Mucosa of descending colon (tissue), 3 donors: ENCODE measurements at regions not wholly inside any gene's neighbourhood (a gene's known extent, or its start where the extent isn't known, plus 50 kb on each side); places are given as distances from the start of the nearest gene placed in this dataset.

ENCODE experiments used
- ATAC-seq: fragments of 200-7000 bp; cut with Tn5 transposase; one replicate; pipeline ENCODE4 v1.9.1; 2020; ENCODE audit warnings: mild to moderate bottlenecking, moderate library complexity
- DNase-seq, 3 donors: peaks; one replicate each; pipeline ENCODE4 v3.0.0-alpha.2; 2020
- H3K36me3 ChIP-seq: fragments of 200-600 bp; one replicate; pipeline ENCODE4 v1.8.0; 2021; ENCODE audit warnings: low read depth, mild to moderate bottlenecking
- H3K4me1 ChIP-seq: fragments of 200-600 bp; one replicate; pipeline ENCODE4 v1.8.0; 2021; ENCODE audit warnings: low read depth, mild to moderate bottlenecking
- H3K4me3 ChIP-seq: fragments of 200-600 bp; one replicate; pipeline ENCODE4 v1.8.0; 2021; ENCODE audit warnings: mild to moderate bottlenecking
- H3K9me3 ChIP-seq: fragments of 200-600 bp; one replicate; pipeline ENCODE4 v1.8.0; 2021; ENCODE audit warnings: mild to moderate bottlenecking
- intact Hi-C, 2 donors: fragments of 100-400 bp; cut with DNase I in 1 of 2; cut with micrococcal nuclease in 1 of 2; formaldehyde crosslinking; loops; one replicate each; pipeline versions ENCODE4 v1.11.0 to v1.11.1; 2022; cut with DNase I, micrococcal nuclease
- TF ChIP-seq, protein P1 (sequence below): fragments of 200-600 bp; IDR thresholded peaks from one replicate; pipeline ENCODE4 v1.8.0; 2022; ENCODE audit warnings: antibody characterized with exemption, mild to moderate bottlenecking
- donor health status: DM: no; HTN: no; CAD: no; lungs with moderate emphysema.
- donor health status: DM: no; HTN: no; CAD: no.
- donor health status: DM: no; HTN: yes; CAD: no.

DNA sequence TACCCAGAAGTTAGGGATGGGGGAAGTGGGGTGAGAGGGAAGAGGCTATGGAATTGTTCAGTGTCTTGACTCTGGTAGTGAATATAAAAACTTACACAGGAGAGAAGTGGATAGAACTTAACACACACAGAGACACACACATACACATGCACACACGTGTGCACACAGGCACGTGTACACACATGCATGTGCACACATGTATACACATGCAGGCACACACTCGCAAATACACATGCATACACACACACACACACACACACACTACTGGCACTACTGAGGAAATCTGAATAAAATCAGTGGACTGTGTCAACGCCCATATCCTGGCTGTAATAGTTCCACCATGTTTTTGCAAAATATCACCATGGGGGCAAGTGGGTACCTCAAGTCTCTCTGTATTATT, 107.9 kb downstream of the IRS2 start:
- DNase-seq: no peak
- Histone ChIP-seq H3K9me3 (no peaks in the 10 kb centered on the region), H3K36me3 (no peaks in the 10 kb centered on the region), H3K4me1 (peaks cover 5% of the 10 kb centered on the region), H3K4me3 (no peak overlapping the region)
- TF ChIP-seq, protein P1, sequence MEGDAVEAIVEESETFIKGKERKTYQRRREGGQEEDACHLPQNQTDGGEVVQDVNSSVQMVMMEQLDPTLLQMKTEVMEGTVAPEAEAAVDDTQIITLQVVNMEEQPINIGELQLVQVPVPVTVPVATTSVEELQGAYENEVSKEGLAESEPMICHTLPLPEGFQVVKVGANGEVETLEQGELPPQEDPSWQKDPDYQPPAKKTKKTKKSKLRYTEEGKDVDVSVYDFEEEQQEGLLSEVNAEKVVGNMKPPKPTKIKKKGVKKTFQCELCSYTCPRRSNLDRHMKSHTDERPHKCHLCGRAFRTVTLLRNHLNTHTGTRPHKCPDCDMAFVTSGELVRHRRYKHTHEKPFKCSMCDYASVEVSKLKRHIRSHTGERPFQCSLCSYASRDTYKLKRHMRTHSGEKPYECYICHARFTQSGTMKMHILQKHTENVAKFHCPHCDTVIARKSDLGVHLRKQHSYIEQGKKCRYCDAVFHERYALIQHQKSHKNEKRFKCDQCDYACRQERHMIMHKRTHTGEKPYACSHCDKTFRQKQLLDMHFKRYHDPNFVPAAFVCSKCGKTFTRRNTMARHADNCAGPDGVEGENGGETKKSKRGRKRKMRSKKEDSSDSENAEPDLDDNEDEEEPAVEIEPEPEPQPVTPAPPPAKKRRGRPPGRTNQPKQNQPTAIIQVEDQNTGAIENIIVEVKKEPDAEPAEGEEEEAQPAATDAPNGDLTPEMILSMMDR: no peak
- intact Hi-C loops: no loop called here
- no peak for ATAC-seq

DNA sequence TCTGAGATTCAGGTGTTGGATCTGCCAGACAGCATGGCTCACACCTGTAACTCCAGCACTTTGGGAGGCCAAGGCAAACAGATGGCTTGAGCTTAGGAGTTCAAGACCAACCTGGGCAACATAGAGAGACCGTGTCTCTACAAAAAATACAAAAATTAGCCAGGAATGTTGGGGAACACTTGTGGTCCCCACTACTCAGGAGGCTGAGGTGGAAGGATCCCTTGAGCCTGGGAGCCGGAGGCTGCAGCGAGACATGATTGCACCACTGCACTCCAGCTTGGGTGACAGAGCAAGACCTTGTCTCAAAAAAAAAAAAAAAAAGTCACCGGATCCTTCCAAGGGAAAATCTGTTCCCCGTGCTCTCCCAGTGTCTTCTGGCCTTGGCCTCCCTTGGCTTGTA, 109.2 kb downstream of the IRS2 start:
- no peaks in the 10 kb centered on the region for H3K4me1 ChIP-seq
- H3K4me3 ChIP-seq: no peak overlapping the region
- ATAC-seq (no peak), DNase-seq (no peak)
- TF ChIP-seq, protein P1: no peak
- intact Hi-C loops: no loop called here
- H3K36me3 ChIP-seq: no peaks in the 10 kb centered on the region
- no peaks in the 10 kb centered on the region for H3K9me3 ChIP-seq

DNA sequence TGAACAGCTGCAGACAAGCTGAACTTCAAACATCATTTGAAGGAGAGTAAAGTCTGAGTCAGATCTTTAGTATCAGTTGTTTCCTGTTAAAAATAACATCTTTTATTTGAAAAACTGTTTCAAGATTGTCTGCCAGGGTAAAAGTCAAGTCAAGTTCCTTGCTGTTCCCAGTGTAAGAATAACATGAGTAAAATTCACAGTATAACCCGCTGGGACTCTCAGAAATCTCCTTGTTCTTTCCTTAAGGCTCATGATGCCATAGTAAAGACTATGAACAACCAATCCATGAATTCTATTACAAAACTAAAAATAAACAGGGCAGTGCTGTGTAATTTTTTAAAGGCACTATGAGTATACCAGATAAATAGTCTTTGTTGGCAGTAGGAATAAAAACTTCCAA, 112.9 kb downstream of the IRS2 start:
- intact Hi-C loops: no loop called here
- TF ChIP-seq, protein P1: no peak
- Histone ChIP-seq H3K9me3 (no peaks in the 10 kb centered on the region), H3K4me1 (no peaks in the 10 kb centered on the region), H3K4me3 (no peak overlapping the region), H3K36me3 (no peaks in the 10 kb centered on the region)
- ATAC-seq: no peak
- DNase-seq: no peak

DNA sequence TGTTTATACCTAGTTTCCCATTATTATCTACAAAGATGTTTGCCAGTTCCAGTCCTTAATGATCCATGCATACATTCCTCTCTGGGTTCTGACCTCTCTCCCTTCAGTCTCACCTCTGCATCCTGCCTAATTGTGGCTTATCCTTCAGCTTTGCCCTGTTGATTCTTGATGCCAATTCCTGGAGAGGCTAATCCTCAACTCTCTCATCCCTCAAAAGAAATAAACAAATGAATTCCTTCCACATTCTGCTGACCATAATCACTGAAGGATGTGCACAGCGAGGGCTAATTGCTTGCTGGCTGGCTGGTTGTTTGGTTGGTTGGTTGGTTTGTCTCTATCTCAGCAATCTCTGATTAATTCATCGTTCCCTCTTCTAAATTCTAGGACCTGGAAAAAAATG, 113.8 kb downstream of the IRS2 start:
- ATAC-seq: no peak
- intact Hi-C loops: no loop called here
- H3K4me1 ChIP-seq: no peaks in the 10 kb centered on the region
- no peak overlapping the region for H3K4me3 ChIP-seq
- no peak for DNase-seq
- H3K36me3 ChIP-seq: no peaks in the 10 kb centered on the region
- TF ChIP-seq, protein P1: no peak
- no peaks in the 10 kb centered on the region for H3K9me3 ChIP-seq

DNA sequence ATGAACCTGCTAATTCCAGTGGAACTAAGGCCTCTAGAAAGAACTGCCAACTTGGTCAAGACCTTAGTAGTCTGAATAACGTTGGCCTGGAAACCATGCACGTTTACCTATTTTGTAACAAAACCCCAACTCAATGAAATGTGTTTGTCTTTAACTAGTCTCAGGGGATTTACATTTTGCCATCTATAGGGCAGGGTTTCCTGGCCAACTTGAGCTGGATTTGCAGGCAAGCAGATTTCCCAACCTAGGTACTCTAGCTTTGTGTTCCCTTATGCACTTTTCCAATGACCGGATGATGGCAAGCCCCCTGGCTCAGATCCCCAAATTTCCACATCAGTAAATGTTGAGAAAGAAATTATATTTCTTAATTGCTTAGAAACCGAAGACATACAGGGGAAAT, 114.5 kb downstream of the IRS2 start:
- Histone ChIP-seq H3K4me1 (no peaks in the 10 kb centered on the region), H3K4me3 (no peak overlapping the region), H3K36me3 (no peaks in the 10 kb centered on the region), H3K9me3 (no peaks in the 10 kb centered on the region)
- ATAC-seq (no peak), DNase-seq (no peak)
- intact Hi-C loops: no loop called here
- TF ChIP-seq, protein P1: no peak

DNA sequence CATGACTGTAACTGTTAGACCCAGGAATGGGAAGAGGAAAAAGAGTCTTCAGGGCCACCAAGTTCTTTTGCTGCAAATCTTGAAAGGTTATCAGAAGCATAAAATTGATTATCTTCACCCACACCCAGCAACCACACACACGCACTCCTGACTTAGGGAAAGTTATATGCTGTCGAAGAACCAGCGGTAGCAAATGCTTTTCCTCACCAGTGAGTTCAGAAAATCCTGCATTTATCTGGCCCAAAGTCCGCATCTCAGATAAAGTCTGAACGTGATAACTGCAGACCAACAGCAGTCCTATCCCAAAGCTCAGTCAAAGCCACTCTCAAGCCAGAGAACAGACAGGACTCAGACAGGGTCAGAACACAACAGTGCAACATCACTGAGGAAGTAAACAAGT, 115.6 kb downstream of the IRS2 start:
- DNase-seq (no peak), ATAC-seq (no peak)
- TF ChIP-seq, protein P1: no peak
- Histone ChIP-seq H3K36me3 (no peaks in the 10 kb centered on the region), H3K4me3 (no peak overlapping the region), H3K4me1 (no peaks in the 10 kb centered on the region), H3K9me3 (no peaks in the 10 kb centered on the region)
- intact Hi-C loops: no loop called here
